Spinal cord (tissue), 9 donors: ENCODE measurements at regions not wholly inside any gene's neighbourhood (a gene's known extent, or its start where the extent isn't known, plus 50 kb on each side); places are given as distances from the start of the nearest gene placed in this dataset.

Experiments used
- DNase-seq, 6 donors: peaks; one replicate each; pipeline versions ENCODE4 v3.0.0 to v3.0.0-alpha.2; 2013 to 2015; ENCODE audit warnings: low spot score in 6 of 6, low read depth in 4 of 6
- H3K27ac ChIP-seq: one replicate; pipeline ENCODE4 v1.5.1; 2013; ENCODE audit warnings: low read depth, low read length, control low read depth
- H3K27me3 ChIP-seq: one replicate; pipeline ENCODE4 v1.6.1; 2013; ENCODE audit warnings: low read length; ENCODE audit not compliant: control insufficient read depth, insufficient read depth
- H3K36me3 ChIP-seq: one replicate; pipeline ENCODE4 v1.6.1; 2013; ENCODE audit warnings: low read length; ENCODE audit not compliant: control insufficient read depth, insufficient read depth
- H3K4me1 ChIP-seq: one replicate; pipeline ENCODE4 v1.6.1; 2013; ENCODE audit warnings: low read length; ENCODE audit not compliant: control insufficient read depth, insufficient read depth
- H3K4me3 ChIP-seq: one replicate; pipeline ENCODE4 v1.5.1; 2013; ENCODE audit warnings: low read depth, low read length, control low read depth
- H3K9me3 ChIP-seq: one replicate; pipeline ENCODE4 v1.6.1; 2013; ENCODE audit warnings: low read length; ENCODE audit not compliant: control insufficient read depth, insufficient read depth
- WGBS: methylation state at CpG from one replicate; pipeline ENCODE4 v1.1.5; 2013; ENCODE audit warnings: missing lambda C conversion rate; ENCODE audit not compliant: insufficient coverage; 5-methylcytosine and 5-hydroxymethylcytosine counted together
- donor health status: healthy.

- Histone ChIP-seq H3K4me1 (peaks cover 3% of the 10 kb centered on the region), H3K27me3 (no peaks in the 10 kb centered on the region), H3K9me3 (no peaks in the 10 kb centered on the region), H3K36me3 (no peaks in the 10 kb centered on the region), H3K27ac (no peak overlapping the region), H3K4me3 (no peak overlapping the region)
- no peak for DNase-seq
- 71% methylated on average over 5 of the region's 8 CpGs for WGBS
Observed at GRCh38 chr10:124249812-124250432, 156.5 kb upstream of the CHST15 start.

GRCh38 chr10:124249196-124249595, 155.8 kb upstream of the CHST15 start:
- no peak overlapping the region for H3K4me3 ChIP-seq
- DNase-seq: no peak
- H3K4me1 ChIP-seq: peaks cover 3% of the 10 kb centered on the region
- no peaks in the 10 kb centered on the region for H3K27me3 ChIP-seq
- no peaks in the 10 kb centered on the region for H3K36me3 ChIP-seq
- 96% methylated on average over 3 of the region's 6 CpGs for WGBS
- H3K27ac ChIP-seq: no peak overlapping the region
- no peaks in the 10 kb centered on the region for H3K9me3 ChIP-seq

- no peaks in the 10 kb centered on the region for H3K9me3 ChIP-seq
- WGBS: 95% methylated on average over 11 of the region's 18 CpGs
Observed at GRCh38 chr10:124248056-124249045, 155.0 kb upstream of the CHST15 start.

GRCh38 chr10:124245806-124246440, 152.5 kb upstream of the CHST15 start:
- peaks cover 4% of the 10 kb centered on the region for H3K4me1 ChIP-seq
- H3K27me3 ChIP-seq: no peaks in the 10 kb centered on the region
- no peaks in the 10 kb centered on the region for H3K36me3 ChIP-seq
- WGBS: 80% methylated on average over 10 of the region's 11 CpGs
- H3K27ac ChIP-seq: no peak overlapping the region
- H3K4me3 ChIP-seq: no peak overlapping the region
- H3K9me3 ChIP-seq: no peaks in the 10 kb centered on the region
- DNase-seq: no peak

More at GRCh38 chr10:124248056-124249045, 155.0 kb upstream of the CHST15 start:
- DNase-seq: no peak
- Histone ChIP-seq H3K4me3 (no peak overlapping the region), H3K4me1 (peaks cover 3% of the 10 kb centered on the region), H3K36me3 (no peaks in the 10 kb centered on the region), H3K27me3 (no peaks in the 10 kb centered on the region), H3K27ac (no peak overlapping the region)

GRCh38 chr10:124245191-124245590, 151.8 kb upstream of the CHST15 start:
- Histone ChIP-seq H3K27ac (no peak overlapping the region), H3K4me1 (peaks cover 3% of the 10 kb centered on the region), H3K9me3 (no peaks in the 10 kb centered on the region), H3K4me3 (no peak overlapping the region), H3K36me3 (no peaks in the 10 kb centered on the region), H3K27me3 (no peaks in the 10 kb centered on the region)
- DNase-seq: no peak
- WGBS: 100% methylated on average over 5 of the region's 8 CpGs

- 94% methylated on average over 18 of the region's 20 CpGs for WGBS
- no peaks in the 10 kb centered on the region for H3K9me3 ChIP-seq
- no peaks in the 10 kb centered on the region for H3K27me3 ChIP-seq
- H3K4me3 ChIP-seq: no peak overlapping the region
- H3K36me3 ChIP-seq: no peaks in the 10 kb centered on the region
- DNase-seq: no peak
- no peak overlapping the region for H3K27ac ChIP-seq
- H3K4me1 ChIP-seq: peaks cover 3% of the 10 kb centered on the region
Observed at GRCh38 chr10:124244256-124244877, 151.0 kb upstream of the CHST15 start.

GRCh38 chr10:124243702-124244121, 150.3 kb upstream of the CHST15 start:
- 78% methylated on average over 12 of the region's 12 CpGs for WGBS
- no peaks in the 10 kb centered on the region for H3K9me3 ChIP-seq
- no peaks in the 10 kb centered on the region for H3K36me3 ChIP-seq
- H3K4me1 ChIP-seq: peaks cover 3% of the 10 kb centered on the region
- DNase-seq: no peak
- H3K27ac ChIP-seq: no peak overlapping the region
- H3K27me3 ChIP-seq: no peaks in the 10 kb centered on the region
- no peak overlapping the region for H3K4me3 ChIP-seq

- H3K9me3 ChIP-seq: no peaks in the 10 kb centered on the region
- no peak overlapping the region for H3K4me3 ChIP-seq
- H3K4me1 ChIP-seq: peaks cover 3% of the 10 kb centered on the region
- H3K36me3 ChIP-seq: no peaks in the 10 kb centered on the region
- H3K27me3 ChIP-seq: no peaks in the 10 kb centered on the region
- H3K27ac ChIP-seq: no peak overlapping the region
- 92% methylated on average over 4 of the region's 8 CpGs for WGBS
- DNase-seq: no peak
Observed at GRCh38 chr10:124242791-124243190, 149.4 kb upstream of the CHST15 start.

- H3K27ac ChIP-seq: no peak overlapping the region
- no peak overlapping the region for H3K4me3 ChIP-seq
- no peaks in the 10 kb centered on the region for H3K27me3 ChIP-seq
- no peaks in the 10 kb centered on the region for H3K36me3 ChIP-seq
- WGBS: 75% methylated on average over 6 of the region's 7 CpGs
- no peak for DNase-seq
- peaks cover 3% of the 10 kb centered on the region for H3K4me1 ChIP-seq
- H3K9me3 ChIP-seq: no peaks in the 10 kb centered on the region
Observed at GRCh38 chr10:124242365-124242764, 149.0 kb upstream of the CHST15 start.
